ENCODE measurements at regions not wholly inside any gene's neighbourhood (a gene's known extent, or its start where the extent isn't known, plus 50 kb on each side); places are given as distances from the start of the nearest gene placed in this dataset.

- Histone ChIP-seq H3K9me3 (ENCODE audit: control insufficient read depth in 4 of 4, insufficient read depth in 3 of 4, low read length in 3 of 4) (no peaks in the 10 kb centered on the region), H3K4me3 (no peak overlapping the region), H3K9ac (ENCODE audit: insufficient read depth in 1 of 2, low read length in 2 of 2) (no peak overlapping the region), H3K36me3 (ENCODE audit: control insufficient read depth in 4 of 4, insufficient read depth in 4 of 4, low read length in 4 of 4) (no peaks in the 10 kb centered on the region), H3K27me3 (ENCODE audit: control insufficient read depth in 3 of 3, insufficient read depth in 3 of 3, low read length in 2 of 3) (peaks cover 0 to 40% (median 2%) of the 10 kb centered on the region in 3 donors), H3K27ac (ENCODE audit: low read depth in 1 of 2, low read length in 1 of 2) (no peak overlapping the region), H3K4me1 (ENCODE audit: control insufficient read depth in 5 of 5, insufficient read depth in 5 of 5, low read length in 5 of 5) (peaks cover 0 to 44% (median 16%) of the 10 kb centered on the region in 5 donors)
- TF ChIP-seq, protein P1, sequence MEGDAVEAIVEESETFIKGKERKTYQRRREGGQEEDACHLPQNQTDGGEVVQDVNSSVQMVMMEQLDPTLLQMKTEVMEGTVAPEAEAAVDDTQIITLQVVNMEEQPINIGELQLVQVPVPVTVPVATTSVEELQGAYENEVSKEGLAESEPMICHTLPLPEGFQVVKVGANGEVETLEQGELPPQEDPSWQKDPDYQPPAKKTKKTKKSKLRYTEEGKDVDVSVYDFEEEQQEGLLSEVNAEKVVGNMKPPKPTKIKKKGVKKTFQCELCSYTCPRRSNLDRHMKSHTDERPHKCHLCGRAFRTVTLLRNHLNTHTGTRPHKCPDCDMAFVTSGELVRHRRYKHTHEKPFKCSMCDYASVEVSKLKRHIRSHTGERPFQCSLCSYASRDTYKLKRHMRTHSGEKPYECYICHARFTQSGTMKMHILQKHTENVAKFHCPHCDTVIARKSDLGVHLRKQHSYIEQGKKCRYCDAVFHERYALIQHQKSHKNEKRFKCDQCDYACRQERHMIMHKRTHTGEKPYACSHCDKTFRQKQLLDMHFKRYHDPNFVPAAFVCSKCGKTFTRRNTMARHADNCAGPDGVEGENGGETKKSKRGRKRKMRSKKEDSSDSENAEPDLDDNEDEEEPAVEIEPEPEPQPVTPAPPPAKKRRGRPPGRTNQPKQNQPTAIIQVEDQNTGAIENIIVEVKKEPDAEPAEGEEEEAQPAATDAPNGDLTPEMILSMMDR (IDR thresholded peaks at IDR 0.05; ENCODE audit: control extremely low read depth, extremely low read depth): no peak
- DNase-seq: peak; percentile 51 to 74 (median 58)
- ATAC-seq (ENCODE audit: insufficient read depth, low FRiP score): peak; percentile 45
- WGBS, 2 donors: 28 to 57% methylated on average over 13 of the region's 13 CpGs
Observed at GRCh38 chr14:100669468-100669867, 57.2 kb upstream of the DLK1 start.

- H3K27me3 ChIP-seq (ENCODE audit: control insufficient read depth in 3 of 3, insufficient read depth in 3 of 3, low read length in 2 of 3): peaks cover 0 to 37% (median 4%) of the 10 kb centered on the region in 3 donors
- 38 to 43% methylated on average over 11 of the region's 11 CpGs for WGBS, 2 donors
Observed at GRCh38 chr14:100670017-100670752, 56.5 kb upstream of the DLK1 start.

GRCh38 chr14:100670753-100671049 is 56.0 kb upstream of the DLK1 start:
- peaks cover 0 to 33% (median 14%) of the 10 kb centered on the region in 5 donors for H3K4me1 ChIP-seq (ENCODE audit: control insufficient read depth in 5 of 5, insufficient read depth in 5 of 5, low read length in 5 of 5)
- no peak for ATAC-seq (ENCODE audit: insufficient read depth, low FRiP score)
- H3K4me3 ChIP-seq: no peak overlapping the region
- H3K27me3 ChIP-seq (ENCODE audit: control insufficient read depth in 3 of 3, insufficient read depth in 3 of 3, low read length in 2 of 3): peaks cover 0 to 40% (median 4%) of the 10 kb centered on the region in 3 donors
- TF ChIP-seq, protein P1 (IDR thresholded peaks at IDR 0.05; ENCODE audit: control extremely low read depth, extremely low read depth): no peak
- no peak overlapping the region for H3K9ac ChIP-seq (ENCODE audit: insufficient read depth in 1 of 2, low read length in 2 of 2)
- no peaks in the 10 kb centered on the region for H3K9me3 ChIP-seq (ENCODE audit: control insufficient read depth in 4 of 4, insufficient read depth in 3 of 4, low read length in 3 of 4)
- DNase-seq: no peak
- no peaks in the 10 kb centered on the region for H3K36me3 ChIP-seq (ENCODE audit: control insufficient read depth in 4 of 4, insufficient read depth in 4 of 4, low read length in 4 of 4)
- no peak overlapping the region for H3K27ac ChIP-seq (ENCODE audit: low read depth in 1 of 2, low read length in 1 of 2)
- WGBS, 2 donors: 48 to 62% methylated on average over 7 of the region's 7 CpGs

More at GRCh38 chr14:100670017-100670752, 56.5 kb upstream of the DLK1 start:
- Histone ChIP-seq H3K9me3 (ENCODE audit: control insufficient read depth in 4 of 4, insufficient read depth in 3 of 4, low read length in 3 of 4) (no peaks in the 10 kb centered on the region), H3K4me3 (no peak overlapping the region), H3K4me1 (ENCODE audit: control insufficient read depth in 5 of 5, insufficient read depth in 5 of 5, low read length in 5 of 5) (peaks cover 0 to 37% (median 14%) of the 10 kb centered on the region in 5 donors), H3K9ac (ENCODE audit: insufficient read depth in 1 of 2, low read length in 2 of 2) (no peak overlapping the region), H3K27ac (ENCODE audit: low read depth in 1 of 2, low read length in 1 of 2) (no peak overlapping the region), H3K36me3 (ENCODE audit: control insufficient read depth in 4 of 4, insufficient read depth in 4 of 4, low read length in 4 of 4) (no peaks in the 10 kb centered on the region)
- TF ChIP-seq, protein P1 (IDR thresholded peaks at IDR 0.05; ENCODE audit: control extremely low read depth, extremely low read depth): no peak
- ATAC-seq (ENCODE audit: insufficient read depth, low FRiP score): no peak
- DNase-seq: no peak

Data from lung (tissue), 11 donors.